ENCODE measurements at regions not wholly inside any gene's neighbourhood (a gene's known extent, or its start where the extent isn't known, plus 50 kb on each side); places are given as distances from the start of the nearest gene placed in this dataset.

- H3K4me3 ChIP-seq, result no peak overlapping the region
- TF ChIP-seq CTCF (IDR thresholded peaks at IDR 0.05), result no peak
- TF ChIP-seq POLR2A (IDR thresholded peaks at IDR 0.05), result no peak
- TF ChIP-seq EP300 (IDR thresholded peaks at IDR 0.05), result no peak
- no peak for TF ChIP-seq POLR2AphosphoS5 (IDR thresholded peaks at IDR 0.05)
- H3K36me3 ChIP-seq, result no peaks in the 10 kb centered on the region
- H3K9me3 ChIP-seq, result no peaks in the 10 kb centered on the region
- no peaks in the 10 kb centered on the region for H3K4me1 ChIP-seq
- ATAC-seq (ENCODE audit: low FRiP score in 2 of 2) (no peak), DNase-seq (no peak)
- H3K27ac ChIP-seq, result no peak overlapping the region
- no peaks in the 10 kb centered on the region for H3K27me3 ChIP-seq
- 58 to 88% methylated on average over 2 of the region's 2 CpGs for WGBS, 2 donors
Measured at GRCh38 chr5:82561797-82562196, 283.6 kb upstream of the RPS23 start.

DNA sequence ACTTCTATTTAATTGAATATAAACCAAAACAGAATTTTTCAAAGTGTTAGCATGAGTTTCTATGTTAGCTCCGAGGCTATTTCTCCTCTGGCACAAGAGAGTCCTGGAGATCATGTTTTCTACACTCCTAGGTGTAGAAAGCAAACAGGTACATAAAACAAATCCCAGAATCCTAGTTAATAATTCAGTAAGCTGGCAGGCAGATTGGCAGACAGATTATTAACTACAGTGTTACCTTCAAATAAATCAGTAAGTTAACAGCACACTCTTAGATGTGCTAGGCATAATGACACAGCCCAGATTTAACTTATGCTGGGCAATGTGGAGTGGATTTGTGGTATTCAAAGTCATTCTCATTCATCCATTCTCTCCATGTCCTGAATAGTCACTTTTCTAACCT, 282.8 kb upstream of the RPS23 start:
- H3K27me3 ChIP-seq, result no peaks in the 10 kb centered on the region
- WGBS, 2 donors, result 45 to 58% methylated on average over 1 of the region's 1 CpG
- no peak overlapping the region for H3K27ac ChIP-seq
- DNase-seq (no peak), ATAC-seq (ENCODE audit: low FRiP score in 2 of 2) (no peak)
- H3K4me1 ChIP-seq, result no peaks in the 10 kb centered on the region
- H3K36me3 ChIP-seq, result no peaks in the 10 kb centered on the region
- no peak overlapping the region for H3K4me3 ChIP-seq
- H3K9me3 ChIP-seq, result no peaks in the 10 kb centered on the region
- TF ChIP-seq CTCF (IDR thresholded peaks at IDR 0.05), result no peak
- no peak for TF ChIP-seq POLR2A (IDR thresholded peaks at IDR 0.05)
- no peak for TF ChIP-seq POLR2AphosphoS5 (IDR thresholded peaks at IDR 0.05)
- no peak for TF ChIP-seq EP300 (IDR thresholded peaks at IDR 0.05)

DNA sequence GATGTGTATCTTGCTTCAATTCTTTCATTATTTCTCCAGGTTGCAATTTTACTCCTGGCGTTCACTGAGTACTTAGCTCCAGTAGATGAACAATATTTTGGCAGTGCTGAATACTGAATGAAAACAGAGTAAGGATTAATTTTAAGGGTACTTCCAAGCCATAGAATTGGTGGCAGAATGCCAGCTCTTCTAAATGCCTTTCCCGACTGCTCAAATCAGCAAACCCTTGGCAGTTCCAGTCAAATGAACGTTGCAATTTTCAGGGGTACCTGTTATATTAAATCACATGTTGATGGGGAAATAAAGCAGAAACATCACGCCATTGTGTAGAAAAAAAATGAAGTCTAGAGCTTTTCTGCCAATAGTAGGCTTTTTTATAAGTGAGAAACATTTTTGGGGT, 282.4 kb upstream of the RPS23 start:
- no peaks in the 10 kb centered on the region for H3K4me1 ChIP-seq
- no peak for TF ChIP-seq EP300 (IDR thresholded peaks at IDR 0.05)
- TF ChIP-seq POLR2AphosphoS5 (IDR thresholded peaks at IDR 0.05), result no peak
- no peak for TF ChIP-seq CTCF (IDR thresholded peaks at IDR 0.05)
- no peak for TF ChIP-seq POLR2A (IDR thresholded peaks at IDR 0.05)
- WGBS, 2 donors, result 62 to 65% methylated on average over 4 of the region's 4 CpGs
- H3K36me3 ChIP-seq, result no peaks in the 10 kb centered on the region
- H3K27ac ChIP-seq, result no peak overlapping the region
- H3K4me3 ChIP-seq, result no peak overlapping the region
- no peaks in the 10 kb centered on the region for H3K9me3 ChIP-seq
- no peak for ATAC-seq (ENCODE audit: low FRiP score in 2 of 2)
- no peak for DNase-seq
- no peaks in the 10 kb centered on the region for H3K27me3 ChIP-seq

GRCh38 chr5:82551840-82552385, 273.8 kb upstream of the RPS23 start:
- Histone ChIP-seq H3K4me3 (no peak overlapping the region), H3K4me1 (no peaks in the 10 kb centered on the region), H3K27ac (no peak overlapping the region), H3K36me3 (no peaks in the 10 kb centered on the region), H3K27me3 (no peaks in the 10 kb centered on the region), H3K9me3 (no peaks in the 10 kb centered on the region)
- DNase-seq (no peak), ATAC-seq (ENCODE audit: low FRiP score in 2 of 2) (no peak)
- 81 to 82% methylated on average over 4 of the region's 4 CpGs for whole genome bisulfite sequencing, 2 donors
- TF ChIP-seq POLR2AphosphoS5 (IDR thresholded peaks at IDR 0.05), result no peak
- no peak for TF ChIP-seq EP300 (IDR thresholded peaks at IDR 0.05)
- TF ChIP-seq CTCF (IDR thresholded peaks at IDR 0.05), result no peak
- no peak for TF ChIP-seq POLR2A (IDR thresholded peaks at IDR 0.05)

DNA sequence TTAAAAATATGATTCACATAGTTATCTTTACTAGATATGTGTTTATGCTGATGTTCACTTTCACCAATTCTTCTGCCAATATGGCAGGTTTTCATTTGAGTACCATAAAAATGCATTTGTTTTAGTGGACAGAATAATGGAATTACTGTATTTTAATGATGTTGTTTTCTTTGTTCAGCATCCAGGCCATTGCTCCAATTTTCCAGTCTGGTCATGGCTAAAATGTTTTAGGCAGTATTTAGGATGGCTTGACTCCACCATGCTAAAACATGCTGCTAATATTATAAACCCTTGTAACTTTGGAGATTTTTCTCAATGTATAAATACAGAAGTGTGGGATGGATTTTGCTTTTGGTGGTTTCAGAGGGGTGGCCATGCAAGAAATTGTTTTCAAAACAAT, 273.0 kb upstream of the RPS23 start:
- H3K27ac ChIP-seq, result no peak overlapping the region
- H3K27me3 ChIP-seq, result no peaks in the 10 kb centered on the region
- H3K4me3 ChIP-seq, result no peak overlapping the region
- H3K36me3 ChIP-seq, result no peaks in the 10 kb centered on the region
- H3K4me1 ChIP-seq, result no peaks in the 10 kb centered on the region
- no peak for TF ChIP-seq EP300 (IDR thresholded peaks at IDR 0.05)
- no peak for TF ChIP-seq POLR2AphosphoS5 (IDR thresholded peaks at IDR 0.05)
- no peak for TF ChIP-seq POLR2A (IDR thresholded peaks at IDR 0.05)
- TF ChIP-seq CTCF (IDR thresholded peaks at IDR 0.05), result no peak
- no peaks in the 10 kb centered on the region for H3K9me3 ChIP-seq
- DNase-seq (no peak), ATAC-seq (ENCODE audit: low FRiP score in 2 of 2) (no peak)

Data from upper lobe of left lung (tissue), 6 donors.